Mesodermal cell (in vitro differentiated cells): ENCODE measurements at regions not wholly inside any gene's neighbourhood (a gene's known extent, or its start where the extent isn't known, plus 50 kb on each side); places are given as distances from the start of the nearest gene placed in this dataset.

Experiments used
- H3K27ac ChIP-seq: 2 replicates; pipeline ENCODE4 v1.7.0; 2013; ENCODE audit warnings: mild to moderate bottlenecking, low read depth, low read length, moderate library complexity; ENCODE audit not compliant: severe bottlenecking
- H3K36me3 ChIP-seq: 2 replicates; pipeline ENCODE4 v1.7.1; 2013; ENCODE audit warnings: mild to moderate bottlenecking, low read length, moderate library complexity; ENCODE audit not compliant: control insufficient read depth, insufficient read depth
- H3K4me1 ChIP-seq: one replicate; pipeline ENCODE4 v1.7.1; 2013; ENCODE audit warnings: mild to moderate bottlenecking, low read length; ENCODE audit not compliant: insufficient read depth, control insufficient read depth, poor library complexity, severe bottlenecking
- H3K4me3 ChIP-seq: 2 replicates; pipeline ENCODE4 v1.7.0; 2013; ENCODE audit warnings: low read length, control low read depth, mild to moderate bottlenecking; ENCODE audit not compliant: insufficient read depth, poor library complexity, severe bottlenecking; ENCODE audit errors: extremely low read depth
- H3K9me3 ChIP-seq: 2 replicates; pipeline ENCODE4 v1.7.1; 2013; ENCODE audit warnings: mild to moderate bottlenecking, low read length, moderate library complexity; ENCODE audit not compliant: control insufficient read depth
- WGBS, 2 experiments: methylation state at CpG; one replicate each; pipeline ENCODE4 v1.1.5; 2013; ENCODE audit warnings: missing lambda C conversion rate in 2 of 2; ENCODE audit not compliant: insufficient coverage in 2 of 2; 5-methylcytosine and 5-hydroxymethylcytosine counted together

DNA sequence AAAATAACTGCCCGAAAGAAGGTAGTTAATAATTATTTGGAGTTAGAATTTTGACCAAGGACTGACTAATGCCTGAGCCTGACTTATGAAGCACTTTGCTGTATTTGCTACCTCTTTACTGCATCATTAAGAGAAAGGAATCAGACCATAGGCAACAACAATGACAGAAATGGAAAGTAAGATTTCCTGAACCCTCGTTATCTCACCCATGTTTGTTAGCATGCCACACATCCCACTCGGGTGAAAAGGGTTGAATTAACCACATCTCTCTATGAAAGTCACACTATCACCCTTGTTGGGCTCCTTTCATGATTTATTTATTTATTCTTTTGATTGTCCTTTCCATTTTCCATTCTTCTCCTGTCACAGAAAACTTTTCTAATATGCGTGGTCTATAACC is 59.6 kb downstream of the OLIG3 start:
- no peaks in the 10 kb centered on the region for H3K4me1 ChIP-seq
- 83 to 89% methylated on average over 1 to 3 of the region's 4 CpGs for WGBS, 2 experiments
- no peak overlapping the region for H3K27ac ChIP-seq
- H3K9me3 ChIP-seq: no peaks in the 10 kb centered on the region
- no peak overlapping the region for H3K4me3 ChIP-seq
- H3K36me3 ChIP-seq: no peaks in the 10 kb centered on the region

GRCh38 chr6:137432054-137432611 is 62.1 kb downstream of the OLIG3 start:
- Histone ChIP-seq H3K9me3 (no peaks in the 10 kb centered on the region), H3K4me3 (no peak overlapping the region), H3K27ac (no peak overlapping the region), H3K4me1 (no peaks in the 10 kb centered on the region), H3K36me3 (no peaks in the 10 kb centered on the region)
- WGBS, 2 experiments: 90 to 93% methylated on average over 4 of the region's 4 CpGs

DNA sequence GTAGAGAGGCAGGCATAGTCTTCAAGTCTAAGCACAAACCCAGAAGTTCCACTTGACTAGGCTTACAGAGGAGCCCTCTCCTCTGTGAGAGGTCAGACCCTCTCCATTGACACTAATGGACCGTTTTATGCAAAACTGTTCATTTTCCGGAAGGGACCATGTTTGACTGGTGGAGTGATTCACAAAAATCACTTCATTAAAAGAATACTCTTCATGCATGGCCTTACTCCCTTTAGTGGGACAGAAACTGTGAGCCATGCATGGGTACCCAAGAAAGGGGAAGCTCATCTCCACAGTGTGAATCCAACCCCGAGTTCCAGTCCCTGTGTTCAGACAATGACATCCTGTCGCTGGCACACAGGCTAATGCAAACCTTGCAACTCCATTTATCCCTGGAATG is 63.2 kb downstream of the OLIG3 start:
- H3K4me3 ChIP-seq: no peak overlapping the region
- H3K27ac ChIP-seq: no peak overlapping the region
- no peaks in the 10 kb centered on the region for H3K9me3 ChIP-seq
- H3K36me3 ChIP-seq: no peaks in the 10 kb centered on the region
- WGBS, 2 experiments: 93 to 97% methylated on average over 3 of the region's 4 CpGs
- no peaks in the 10 kb centered on the region for H3K4me1 ChIP-seq

DNA sequence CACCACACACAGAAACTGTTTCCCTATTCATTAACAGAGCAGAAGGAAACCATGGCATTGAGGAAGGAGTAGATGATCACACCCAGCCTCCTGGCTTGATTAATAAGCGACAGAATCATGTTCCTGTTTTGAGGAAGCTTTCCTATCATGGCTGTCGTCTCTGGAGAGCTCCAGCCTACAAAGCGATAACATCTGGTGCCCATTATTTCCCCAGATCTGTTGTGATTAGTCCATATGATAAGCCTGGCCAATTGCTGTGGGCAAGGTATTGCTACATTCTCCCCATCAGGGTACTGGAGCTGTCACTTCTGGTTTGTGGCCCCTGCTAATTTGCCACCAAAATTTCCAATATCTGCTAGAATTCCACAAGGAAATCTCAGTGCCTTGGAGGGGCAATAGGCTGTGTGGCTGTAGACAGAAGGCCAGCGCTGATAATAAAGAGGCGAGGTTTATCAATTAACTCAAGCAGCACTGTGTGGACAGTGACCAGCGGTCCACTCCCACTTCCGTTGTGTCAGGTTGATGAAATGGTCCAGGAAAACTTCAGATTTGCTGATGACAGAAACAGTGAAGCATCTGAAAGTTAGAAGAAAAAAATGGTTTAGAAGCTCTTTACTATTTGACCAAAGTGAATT is 66.4 kb downstream of the OLIG3 start:
- H3K36me3 ChIP-seq: no peaks in the 10 kb centered on the region
- H3K4me1 ChIP-seq: no peaks in the 10 kb centered on the region
- WGBS, 2 experiments: 81 to 100% methylated on average over 7 of the region's 7 CpGs
- no peak overlapping the region for H3K27ac ChIP-seq
- no peaks in the 10 kb centered on the region for H3K9me3 ChIP-seq
- H3K4me3 ChIP-seq: no peak overlapping the region

- H3K36me3 ChIP-seq: no peaks in the 10 kb centered on the region
Observed at GRCh38 chr6:137426007-137426689, 68.0 kb downstream of the OLIG3 start.

GRCh38 chr6:137424251-137424650 is 69.9 kb downstream of the OLIG3 start:
- Histone ChIP-seq H3K4me3 (no peak overlapping the region), H3K9me3 (no peaks in the 10 kb centered on the region), H3K4me1 (no peaks in the 10 kb centered on the region), H3K36me3 (no peaks in the 10 kb centered on the region), H3K27ac (no peak overlapping the region)
- WGBS, 2 experiments: 7 to 10% methylated on average over 2 to 3 of the region's 3 CpGs

More at GRCh38 chr6:137426007-137426689, 68.0 kb downstream of the OLIG3 start:
- Histone ChIP-seq H3K4me1 (no peaks in the 10 kb centered on the region), H3K27ac (no peak overlapping the region), H3K4me3 (no peak overlapping the region), H3K9me3 (no peaks in the 10 kb centered on the region)
- WGBS, 2 experiments: 76 to 83% methylated on average over 2 of the region's 2 CpGs

- no peaks in the 10 kb centered on the region for H3K9me3 ChIP-seq
- no peak overlapping the region for H3K27ac ChIP-seq
- H3K36me3 ChIP-seq: no peaks in the 10 kb centered on the region
- no peaks in the 10 kb centered on the region for H3K4me1 ChIP-seq
- 17 to 24% methylated on average over 2 to 3 of the region's 3 CpGs for WGBS, 2 experiments
- H3K4me3 ChIP-seq: no peak overlapping the region
Observed at GRCh38 chr6:137423451-137424168, 70.6 kb downstream of the OLIG3 start.

GRCh38 chr6:137417396-137417795 is 76.8 kb downstream of the OLIG3 start:
- no peaks in the 10 kb centered on the region for H3K36me3 ChIP-seq
- H3K4me1 ChIP-seq: peaks cover 14% of the 10 kb centered on the region
- no peaks in the 10 kb centered on the region for H3K9me3 ChIP-seq
- H3K27ac ChIP-seq: no peak overlapping the region
- 80 to 100% methylated on average over 1 of the region's 2 CpGs for WGBS, 2 experiments
- no peak overlapping the region for H3K4me3 ChIP-seq

GRCh38 chr6:137416376-137417109 is 77.7 kb downstream of the OLIG3 start:
- peak overlapping the region; percentile 79 for H3K27ac ChIP-seq
- WGBS, 2 experiments: 77 to 86% methylated on average over 6 to 7 of the region's 9 CpGs
- H3K4me1 ChIP-seq: peaks cover 14% of the 10 kb centered on the region
- H3K4me3 ChIP-seq: no peak overlapping the region
- H3K9me3 ChIP-seq: no peaks in the 10 kb centered on the region
- no peaks in the 10 kb centered on the region for H3K36me3 ChIP-seq

- no peak overlapping the region for H3K4me3 ChIP-seq
- no peak overlapping the region for H3K27ac ChIP-seq
- WGBS, 2 experiments: 7 to 13% methylated on average over 2 to 3 of the region's 5 CpGs
- H3K9me3 ChIP-seq: no peaks in the 10 kb centered on the region
- H3K4me1 ChIP-seq: peaks cover 14% of the 10 kb centered on the region
- H3K36me3 ChIP-seq: no peaks in the 10 kb centered on the region
Observed at GRCh38 chr6:137415834-137416190, 78.4 kb downstream of the OLIG3 start.
